ENCODE measurements at regions not wholly inside any gene's neighbourhood (a gene's known extent, or its start where the extent isn't known, plus 50 kb on each side); places are given as distances from the start of the nearest gene placed in this dataset.
A peak's percentile ranks its signal among the peaks of the same experiment; 100 is the strongest.
"Not testable (repeated sequence)": the region's sequence is repeated elsewhere in the genome, so short reads cannot be mapped to it uniquely, and the experiment has no call there.

GRCh38 chr14:97802430-97803373 is 1005.5 kb downstream of the VRK1 start:
- Mint-ChIP-seq H3K4me3 (no peak overlapping the region), H3K9me3 (no peaks in the 10 kb centered on the region), H3K4me1 (ENCODE audit: low read depth) (peaks cover 7% of the 10 kb centered on the region), H3K36me3 (ENCODE audit: insufficient read depth) (no peaks in the 10 kb centered on the region), H3K27me3 (ENCODE audit: low read depth) (no peaks in the 10 kb centered on the region)
- ATAC-seq (no peak), DNase-seq (no peak)

- H3K4me3 Mint-ChIP-seq = no peak overlapping the region
- no peaks in the 10 kb centered on the region for H3K9me3 Mint-ChIP-seq
- no peaks in the 10 kb centered on the region for H3K27me3 Mint-ChIP-seq (ENCODE audit: low read depth)
- no peaks in the 10 kb centered on the region for H3K36me3 Mint-ChIP-seq (ENCODE audit: insufficient read depth)
- DNase-seq = no peak
- H3K4me1 Mint-ChIP-seq (ENCODE audit: low read depth) = no peaks in the 10 kb centered on the region
- ATAC-seq = no peak
Observed at GRCh38 chr14:97804056-97804455, 1006.9 kb downstream of the VRK1 start.

GRCh38 chr14:97806891-97807290 is 1009.7 kb downstream of the VRK1 start:
- Mint-ChIP-seq H3K9me3 (no peaks in the 10 kb centered on the region), H3K36me3 (ENCODE audit: insufficient read depth) (no peaks in the 10 kb centered on the region), H3K4me1 (ENCODE audit: low read depth) (no peaks in the 10 kb centered on the region), H3K4me3 (no peak overlapping the region), H3K27me3 (ENCODE audit: low read depth) (no peaks in the 10 kb centered on the region)
- DNase-seq = no peak
- no peak for ATAC-seq

GRCh38 chr14:97808541-97808940 is 1011.4 kb downstream of the VRK1 start:
- ATAC-seq; DNase-seq; H3K27me3 Mint-ChIP-seq (ENCODE audit: low read depth); H3K4me1 Mint-ChIP-seq (ENCODE audit: low read depth); H3K9me3 Mint-ChIP-seq; H3K4me3 Mint-ChIP-seq; H3K36me3 Mint-ChIP-seq (ENCODE audit: insufficient read depth): not testable (repeated sequence)

- H3K4me1 Mint-ChIP-seq (ENCODE audit: low read depth) = no peaks in the 10 kb centered on the region
Observed at GRCh38 chr14:97813556-97813955, 1016.4 kb downstream of the VRK1 start.

GRCh38 chr14:97820781-97821180 is 1023.6 kb downstream of the VRK1 start:
- peaks cover 3% of the 10 kb centered on the region for H3K9me3 Mint-ChIP-seq
- DNase-seq (no peak), ATAC-seq (no peak)
- H3K4me3 Mint-ChIP-seq = no peak overlapping the region
- no peaks in the 10 kb centered on the region for H3K27me3 Mint-ChIP-seq (ENCODE audit: low read depth)
- no peaks in the 10 kb centered on the region for H3K36me3 Mint-ChIP-seq (ENCODE audit: insufficient read depth)
- H3K4me1 Mint-ChIP-seq (ENCODE audit: low read depth) = peaks cover 7% of the 10 kb centered on the region

More at GRCh38 chr14:97813556-97813955, 1016.4 kb downstream of the VRK1 start:
- Mint-ChIP-seq H3K4me3 (no peak overlapping the region), H3K9me3 (no peaks in the 10 kb centered on the region), H3K36me3 (ENCODE audit: insufficient read depth) (no peaks in the 10 kb centered on the region), H3K27me3 (ENCODE audit: low read depth) (no peaks in the 10 kb centered on the region)
- DNase-seq = no peak
- no peak for ATAC-seq

- H3K9me3 Mint-ChIP-seq = peaks cover 3% of the 10 kb centered on the region
- no peaks in the 10 kb centered on the region for H3K36me3 Mint-ChIP-seq (ENCODE audit: insufficient read depth)
- H3K4me1 Mint-ChIP-seq (ENCODE audit: low read depth) = peaks cover 7% of the 10 kb centered on the region
- ATAC-seq = no peak
- DNase-seq = no peak
- H3K4me3 Mint-ChIP-seq = no peak overlapping the region
- H3K27me3 Mint-ChIP-seq (ENCODE audit: low read depth) = no peaks in the 10 kb centered on the region
Observed at GRCh38 chr14:97824218-97824617, 1027.0 kb downstream of the VRK1 start.

GRCh38 chr14:97827746-97828145 is 1030.6 kb downstream of the VRK1 start:
- Mint-ChIP-seq H3K27me3 (ENCODE audit: low read depth) (peaks cover 2% of the 10 kb centered on the region), H3K9me3 (peaks cover 3% of the 10 kb centered on the region), H3K36me3 (ENCODE audit: insufficient read depth) (no peaks in the 10 kb centered on the region), H3K4me1 (ENCODE audit: low read depth) (peaks cover 2% of the 10 kb centered on the region), H3K4me3 (no peak overlapping the region)
- DNase-seq (no peak), ATAC-seq (no peak)

GRCh38 chr14:97832776-97833175 is 1035.6 kb downstream of the VRK1 start:
- DNase-seq (no peak), ATAC-seq (no peak)
- H3K4me3 Mint-ChIP-seq = no peak overlapping the region

GRCh38 chr14:97838986-97839385 is 1041.8 kb downstream of the VRK1 start:
- ATAC-seq (no peak), DNase-seq (no peak)
- H3K4me1 Mint-ChIP-seq (ENCODE audit: low read depth) = peaks cover 6% of the 10 kb centered on the region
- H3K27me3 Mint-ChIP-seq (ENCODE audit: low read depth) = no peaks in the 10 kb centered on the region
- no peaks in the 10 kb centered on the region for H3K36me3 Mint-ChIP-seq (ENCODE audit: insufficient read depth)
- H3K4me3 Mint-ChIP-seq = no peak overlapping the region
- no peaks in the 10 kb centered on the region for H3K9me3 Mint-ChIP-seq

More at GRCh38 chr14:97832776-97833175, 1035.6 kb downstream of the VRK1 start:
- no peaks in the 10 kb centered on the region for H3K9me3 Mint-ChIP-seq
- H3K27me3 Mint-ChIP-seq (ENCODE audit: low read depth) = peaks cover 2% of the 10 kb centered on the region
- H3K36me3 Mint-ChIP-seq (ENCODE audit: insufficient read depth) = no peaks in the 10 kb centered on the region
- H3K4me1 Mint-ChIP-seq (ENCODE audit: low read depth) = no peaks in the 10 kb centered on the region

GRCh38 chr14:97840159-97840558 is 1043.0 kb downstream of the VRK1 start:
- no peak for DNase-seq
- no peak overlapping the region for H3K4me3 Mint-ChIP-seq
- H3K4me1 Mint-ChIP-seq (ENCODE audit: low read depth) = peaks cover 6% of the 10 kb centered on the region
- no peaks in the 10 kb centered on the region for H3K27me3 Mint-ChIP-seq (ENCODE audit: low read depth)
- no peaks in the 10 kb centered on the region for H3K36me3 Mint-ChIP-seq (ENCODE audit: insufficient read depth)
- H3K9me3 Mint-ChIP-seq = no peaks in the 10 kb centered on the region
- ATAC-seq = no peak

GRCh38 chr14:97841762-97842161 is 1044.6 kb downstream of the VRK1 start:
- ATAC-seq = no peak
- Mint-ChIP-seq H3K4me1 (ENCODE audit: low read depth) (peaks cover 6% of the 10 kb centered on the region), H3K9me3 (no peaks in the 10 kb centered on the region)

GRCh38 chr14:97843066-97843465 is 1045.9 kb downstream of the VRK1 start:
- Mint-ChIP-seq H3K36me3 (ENCODE audit: insufficient read depth) (no peaks in the 10 kb centered on the region), H3K9me3 (no peaks in the 10 kb centered on the region), H3K4me3 (no peak overlapping the region), H3K4me1 (ENCODE audit: low read depth) (peaks cover 6% of the 10 kb centered on the region), H3K27me3 (ENCODE audit: low read depth) (no peaks in the 10 kb centered on the region)
- ATAC-seq = no peak
- no peak for DNase-seq

More at GRCh38 chr14:97841762-97842161, 1044.6 kb downstream of the VRK1 start:
- H3K4me3 Mint-ChIP-seq = no peak overlapping the region
- H3K27me3 Mint-ChIP-seq (ENCODE audit: low read depth) = no peaks in the 10 kb centered on the region
- no peak for DNase-seq
- no peaks in the 10 kb centered on the region for H3K36me3 Mint-ChIP-seq (ENCODE audit: insufficient read depth)

GRCh38 chr14:97844042-97844441 is 1046.9 kb downstream of the VRK1 start:
- H3K36me3 Mint-ChIP-seq (ENCODE audit: insufficient read depth) = no peaks in the 10 kb centered on the region
- no peak overlapping the region for H3K4me3 Mint-ChIP-seq
- DNase-seq (no peak), ATAC-seq (no peak)
- no peaks in the 10 kb centered on the region for H3K9me3 Mint-ChIP-seq
- no peaks in the 10 kb centered on the region for H3K27me3 Mint-ChIP-seq (ENCODE audit: low read depth)
- H3K4me1 Mint-ChIP-seq (ENCODE audit: low read depth) = peaks cover 6% of the 10 kb centered on the region

- no peaks in the 10 kb centered on the region for H3K9me3 Mint-ChIP-seq
- peaks cover 6% of the 10 kb centered on the region for H3K4me1 Mint-ChIP-seq (ENCODE audit: low read depth)
- DNase-seq = no peak
- H3K36me3 Mint-ChIP-seq (ENCODE audit: insufficient read depth) = no peaks in the 10 kb centered on the region
- no peak overlapping the region for H3K4me3 Mint-ChIP-seq
- H3K27me3 Mint-ChIP-seq (ENCODE audit: low read depth) = no peaks in the 10 kb centered on the region
- ATAC-seq = peak; percentile 61 to 72
Observed at GRCh38 chr14:97846156-97846555, 1049.0 kb downstream of the VRK1 start.
